ENCODE measurements at regions not wholly inside any gene's neighbourhood (a gene's known extent, or its start where the extent isn't known, plus 50 kb on each side); places are given as distances from the start of the nearest gene placed in this dataset.

GRCh38 chr9:91026266-91026665 is 224.6 kb downstream of the SYK start:
- Histone ChIP-seq H2AFZ (ENCODE audit: low read length) (peak overlapping the region; percentile 7; the same call in 1 of the 2 replicates), H4K8ac (ENCODE audit: extremely low read depth, insufficient read depth, low read length) (no peak overlapping the region), H2BK12ac (ENCODE audit: low read depth, low read length) (no peak overlapping the region), H4K20me1 (replicated peaks in 1 of 2; ENCODE audit: control insufficient read depth in 1 of 2, insufficient read depth in 2 of 2, low read length in 2 of 2) (no peaks in the 10 kb centered on the region), H3K14ac (ENCODE audit: insufficient read length) (no peak overlapping the region), H3K79me2 (ENCODE audit: control insufficient read depth in 1 of 2, insufficient read depth in 2 of 2, low read length in 2 of 2) (no peaks in the 10 kb centered on the region), H3K18ac (ENCODE audit: extremely low read depth, low read length) (no peak overlapping the region), H3K23me2 (ENCODE audit: low read depth, low read length) (no peaks in the 10 kb centered on the region), H4K5ac (ENCODE audit: insufficient read length, low read depth, low read length) (no peak overlapping the region), H3K56ac (replicated peaks; ENCODE audit: insufficient read length, low read depth, low read length) (no peak overlapping the region), H3K9me3 (ENCODE audit: insufficient read depth in 2 of 2, low read depth in 1 of 2, low read length in 1 of 2) (no peaks in the 10 kb centered on the region), H2BK15ac (ENCODE audit: low read length) (no peak overlapping the region), H3K4me1 (replicated peaks in 1 of 4; ENCODE audit: control insufficient read depth in 3 of 4, insufficient read depth in 4 of 4, low read length in 3 of 4) (no peaks in the 10 kb centered on the region), H3K4me3 (ENCODE audit: extremely low read depth in 1 of 4, insufficient read depth in 2 of 4, low read depth in 3 of 4, low read length in 4 of 4) (no peak overlapping the region), H3K9ac (replicated peaks in 1 of 4; ENCODE audit: extremely low read depth in 1 of 4, low read depth in 3 of 4, low read length in 3 of 4) (no peak overlapping the region), H4K91ac (replicated peaks; ENCODE audit: insufficient read length, low read length) (no peak overlapping the region), H3K23ac (ENCODE audit: insufficient read length) (no peak overlapping the region), H3K36me3 (ENCODE audit: control insufficient read depth in 2 of 4, insufficient read depth in 4 of 4, low read length in 3 of 4) (no peaks in the 10 kb centered on the region), H3K4ac (replicated peaks; ENCODE audit: insufficient read length, low read depth, low read length) (no peak overlapping the region), H3K79me1 (ENCODE audit: low read depth, low read length) (no peaks in the 10 kb centered on the region), H2AK5ac (ENCODE audit: low read depth, low read length) (no peak overlapping the region), H3K27me3 (replicated peaks in 1 of 4; ENCODE audit: control insufficient read depth in 3 of 4, extremely low read depth in 1 of 4, insufficient read depth in 3 of 4, low read length in 3 of 4) (no peaks in the 10 kb centered on the region), H2BK20ac (ENCODE audit: low read length) (no peak overlapping the region), H2BK120ac (replicated peaks; ENCODE audit: low read depth, low read length) (no peak overlapping the region), H2BK5ac (ENCODE audit: low read depth, low read length) (no peak overlapping the region), H3K4me2 (ENCODE audit: insufficient read depth in 1 of 2, low read depth in 2 of 2, low read length in 2 of 2) (no peak overlapping the region), H3K27ac (ENCODE audit: low read depth, low read length) (no peak overlapping the region)
- FAIRE-seq (no peak), DNase-seq (ENCODE audit: low read depth in 1 of 2, low spot score in 2 of 2) (no peak)
- no peak for TF ChIP-seq NANOG (IDR thresholded peaks at IDR 0.05; ENCODE audit: insufficient read depth, low read depth, low read length, poor library complexity, severe bottlenecking)
- TF ChIP-seq BCL11A (IDR thresholded peaks at IDR 0.05; ENCODE audit: low read depth in 2 of 2, low read length in 2 of 2), result no peak
- no peak for TF ChIP-seq CHD1 (IDR thresholded peaks at IDR 0.05; ENCODE audit: low read depth, low read length)
- no peak for TF ChIP-seq SRF (IDR thresholded peaks at IDR 0.05; ENCODE audit: low read depth, low read length)
- TF ChIP-seq RFX5 (IDR thresholded peaks at IDR 0.05; ENCODE audit: borderline replicate concordance, low read depth, low read length), result no peak
- no peak for TF ChIP-seq SIX5 (IDR thresholded peaks at IDR 0.05; ENCODE audit: low read depth, low read length)
- TF ChIP-seq JUND (IDR thresholded peaks at IDR 0.05; ENCODE audit: low read length), result no peak
- TF ChIP-seq CBX8 (IDR thresholded peaks at IDR 0.05; ENCODE audit: borderline replicate concordance, low read depth, low read length), result no peak
- no peak for TF ChIP-seq HDAC6 (IDR thresholded peaks at IDR 0.05; ENCODE audit: low read depth, low read length)
- no peak for TF ChIP-seq EP300 (IDR thresholded peaks at IDR 0.05; ENCODE audit: borderline replicate concordance in 1 of 2, low read depth in 2 of 2, low read length in 2 of 2)
- TF ChIP-seq, protein P1, sequence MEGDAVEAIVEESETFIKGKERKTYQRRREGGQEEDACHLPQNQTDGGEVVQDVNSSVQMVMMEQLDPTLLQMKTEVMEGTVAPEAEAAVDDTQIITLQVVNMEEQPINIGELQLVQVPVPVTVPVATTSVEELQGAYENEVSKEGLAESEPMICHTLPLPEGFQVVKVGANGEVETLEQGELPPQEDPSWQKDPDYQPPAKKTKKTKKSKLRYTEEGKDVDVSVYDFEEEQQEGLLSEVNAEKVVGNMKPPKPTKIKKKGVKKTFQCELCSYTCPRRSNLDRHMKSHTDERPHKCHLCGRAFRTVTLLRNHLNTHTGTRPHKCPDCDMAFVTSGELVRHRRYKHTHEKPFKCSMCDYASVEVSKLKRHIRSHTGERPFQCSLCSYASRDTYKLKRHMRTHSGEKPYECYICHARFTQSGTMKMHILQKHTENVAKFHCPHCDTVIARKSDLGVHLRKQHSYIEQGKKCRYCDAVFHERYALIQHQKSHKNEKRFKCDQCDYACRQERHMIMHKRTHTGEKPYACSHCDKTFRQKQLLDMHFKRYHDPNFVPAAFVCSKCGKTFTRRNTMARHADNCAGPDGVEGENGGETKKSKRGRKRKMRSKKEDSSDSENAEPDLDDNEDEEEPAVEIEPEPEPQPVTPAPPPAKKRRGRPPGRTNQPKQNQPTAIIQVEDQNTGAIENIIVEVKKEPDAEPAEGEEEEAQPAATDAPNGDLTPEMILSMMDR (IDR thresholded peaks at IDR 0.05; ENCODE audit: control extremely low read depth in 1 of 3, insufficient read depth in 1 of 3, low read depth in 1 of 3, low read length in 3 of 3), result no peak
- WGBS, 2 experiments (ENCODE audit: extremely low coverage in 1 of 2, insufficient coverage in 1 of 2, insufficient read length in 1 of 2, insufficient replicate concordance in 2 of 2, low coverage in 1 of 2, low lambda C conversion rate in 2 of 2, missing lambda C conversion rate in 1 of 2), result 89% methylated on average over 8 of the region's 8 CpGs; no CpG with 5 or more reads in 1 of the 2 experiments
- ChIA-PET POLR2A (ENCODE audit: partially characterized antibody) (no interaction called here), CTCF (ENCODE audit: partially characterized antibody) (interaction anchor here (2.5 to 2.6 kb wide), 2 partner anchors 111 to 400 kb away, joined by 6 to 11 read pairs; no protein-coding TSS in a partner anchor)
